ENCODE measurements at regions not wholly inside any gene's neighbourhood (a gene's known extent, or its start where the extent isn't known, plus 50 kb on each side); places are given as distances from the start of the nearest gene placed in this dataset.

DNA sequence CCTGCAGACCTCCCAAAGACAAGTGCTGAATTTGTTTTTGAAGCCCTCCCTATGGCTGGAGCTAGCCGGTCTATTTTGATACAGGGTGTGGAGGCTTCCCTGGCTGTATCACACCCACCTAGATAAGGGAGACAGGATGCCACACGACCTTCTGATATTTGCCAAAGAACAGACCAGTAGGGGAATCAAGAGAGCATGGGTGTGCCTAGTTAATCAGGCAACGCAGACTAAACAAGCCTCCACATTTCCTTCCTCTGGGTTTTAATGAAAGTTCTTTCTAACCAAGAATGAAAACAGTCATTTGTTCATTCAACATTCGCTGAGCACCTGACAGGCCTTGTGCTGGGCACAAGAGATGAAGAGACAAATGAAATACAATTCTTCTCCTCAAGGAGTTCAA lies 446.8 kb downstream of the PLPP3 start:
- TF ChIP-seq, protein P1, sequence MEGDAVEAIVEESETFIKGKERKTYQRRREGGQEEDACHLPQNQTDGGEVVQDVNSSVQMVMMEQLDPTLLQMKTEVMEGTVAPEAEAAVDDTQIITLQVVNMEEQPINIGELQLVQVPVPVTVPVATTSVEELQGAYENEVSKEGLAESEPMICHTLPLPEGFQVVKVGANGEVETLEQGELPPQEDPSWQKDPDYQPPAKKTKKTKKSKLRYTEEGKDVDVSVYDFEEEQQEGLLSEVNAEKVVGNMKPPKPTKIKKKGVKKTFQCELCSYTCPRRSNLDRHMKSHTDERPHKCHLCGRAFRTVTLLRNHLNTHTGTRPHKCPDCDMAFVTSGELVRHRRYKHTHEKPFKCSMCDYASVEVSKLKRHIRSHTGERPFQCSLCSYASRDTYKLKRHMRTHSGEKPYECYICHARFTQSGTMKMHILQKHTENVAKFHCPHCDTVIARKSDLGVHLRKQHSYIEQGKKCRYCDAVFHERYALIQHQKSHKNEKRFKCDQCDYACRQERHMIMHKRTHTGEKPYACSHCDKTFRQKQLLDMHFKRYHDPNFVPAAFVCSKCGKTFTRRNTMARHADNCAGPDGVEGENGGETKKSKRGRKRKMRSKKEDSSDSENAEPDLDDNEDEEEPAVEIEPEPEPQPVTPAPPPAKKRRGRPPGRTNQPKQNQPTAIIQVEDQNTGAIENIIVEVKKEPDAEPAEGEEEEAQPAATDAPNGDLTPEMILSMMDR (conservative IDR thresholded peaks at IDR 0.05 in 1 of 2, IDR thresholded peaks at IDR 0.05 in 1 of 2; ENCODE audit: low read depth in 1 of 2, low read length in 2 of 2): no peak
- TF ChIP-seq EZH2 (IDR thresholded peaks at IDR 0.05; ENCODE audit: low read length, missing control alignments): no peak
